ENCODE measurements at regions not wholly inside any gene's neighbourhood (a gene's known extent, or its start where the extent isn't known, plus 50 kb on each side); places are given as distances from the start of the nearest gene placed in this dataset.

DNA sequence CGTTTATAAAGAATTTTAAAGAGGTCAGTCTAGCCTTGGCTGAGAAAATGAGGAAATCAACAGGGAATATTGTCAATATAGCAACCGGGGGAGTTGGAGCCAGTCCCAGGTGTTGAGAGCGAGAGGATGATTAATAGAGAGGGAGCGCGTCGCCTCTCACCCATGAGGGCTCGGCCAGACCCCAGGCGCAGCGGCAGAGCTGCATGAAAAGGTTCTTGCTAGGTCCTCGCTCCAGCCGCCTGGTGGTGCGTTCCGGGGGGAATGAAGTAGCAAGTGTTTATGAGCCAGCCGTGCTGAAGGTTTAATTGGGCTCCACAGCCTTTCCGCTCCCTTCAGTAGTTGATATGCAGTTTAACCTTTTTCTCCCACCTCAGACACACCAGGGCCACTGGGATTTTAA lies 167.3 kb upstream of the IRX1 start:
- Histone ChIP-seq H3K27ac (no peak overlapping the region), H3K9me3 (peaks cover 0 to 4% (median 0%) of the 10 kb centered on the region in 4 donors), H3K27me3 (no peaks in the 10 kb centered on the region), H3K36me3 (no peaks in the 10 kb centered on the region), H3K4me1 (peaks cover 0 to 10% (median 0%) of the 10 kb centered on the region in 4 donors), H3K4me3 (no peak overlapping the region)
- 5 to 7% methylated on average over 15 of the region's 15 CpGs for WGBS, 2 donors
- no peak for DNase-seq (ENCODE audit: low spot score in 2 of 2)
- TF ChIP-seq, protein P1, sequence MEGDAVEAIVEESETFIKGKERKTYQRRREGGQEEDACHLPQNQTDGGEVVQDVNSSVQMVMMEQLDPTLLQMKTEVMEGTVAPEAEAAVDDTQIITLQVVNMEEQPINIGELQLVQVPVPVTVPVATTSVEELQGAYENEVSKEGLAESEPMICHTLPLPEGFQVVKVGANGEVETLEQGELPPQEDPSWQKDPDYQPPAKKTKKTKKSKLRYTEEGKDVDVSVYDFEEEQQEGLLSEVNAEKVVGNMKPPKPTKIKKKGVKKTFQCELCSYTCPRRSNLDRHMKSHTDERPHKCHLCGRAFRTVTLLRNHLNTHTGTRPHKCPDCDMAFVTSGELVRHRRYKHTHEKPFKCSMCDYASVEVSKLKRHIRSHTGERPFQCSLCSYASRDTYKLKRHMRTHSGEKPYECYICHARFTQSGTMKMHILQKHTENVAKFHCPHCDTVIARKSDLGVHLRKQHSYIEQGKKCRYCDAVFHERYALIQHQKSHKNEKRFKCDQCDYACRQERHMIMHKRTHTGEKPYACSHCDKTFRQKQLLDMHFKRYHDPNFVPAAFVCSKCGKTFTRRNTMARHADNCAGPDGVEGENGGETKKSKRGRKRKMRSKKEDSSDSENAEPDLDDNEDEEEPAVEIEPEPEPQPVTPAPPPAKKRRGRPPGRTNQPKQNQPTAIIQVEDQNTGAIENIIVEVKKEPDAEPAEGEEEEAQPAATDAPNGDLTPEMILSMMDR (IDR thresholded peaks at IDR 0.05): no peak
- TF ChIP-seq POLR2A (IDR thresholded peaks at IDR 0.05): no peak
- TF ChIP-seq EP300 (IDR thresholded peaks at IDR 0.05): no peak

DNA sequence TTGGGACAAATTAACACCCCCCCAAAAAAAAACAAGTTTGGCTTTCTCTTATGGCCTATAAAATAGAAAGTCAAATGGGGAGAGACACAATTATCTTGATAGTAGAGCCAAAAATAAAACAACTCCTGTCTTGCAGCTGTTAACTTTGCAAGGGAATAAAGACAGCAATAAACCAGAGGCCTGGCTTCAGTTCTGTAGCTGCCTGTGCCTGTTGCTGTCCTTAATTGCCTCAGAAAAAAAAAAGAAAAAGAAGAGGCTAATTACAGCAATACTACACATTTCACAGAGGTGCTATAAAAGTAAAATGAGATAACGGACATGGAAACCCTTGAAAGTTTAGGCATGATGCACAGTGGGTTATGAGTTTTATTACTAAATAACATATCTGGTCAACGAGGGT lies 170.7 kb upstream of the IRX1 start:
- 10 to 34% methylated on average over 2 of the region's 2 CpGs for WGBS, 2 donors

GRCh38 chr5:3417376-3417943 lies 178.2 kb upstream of the IRX1 start:
- no peaks in the 10 kb centered on the region for H3K27me3 ChIP-seq
- WGBS, 2 donors: 77 to 79% methylated on average over 11 to 17 of the region's 17 CpGs
- no peak overlapping the region for H3K27ac ChIP-seq
- no peak overlapping the region for H3K4me3 ChIP-seq
- DNase-seq (ENCODE audit: low spot score in 2 of 2): no peak
- no peaks in the 10 kb centered on the region for H3K36me3 ChIP-seq
- TF ChIP-seq POLR2A (IDR thresholded peaks at IDR 0.05): no peak
- no peak for TF ChIP-seq EP300 (IDR thresholded peaks at IDR 0.05)
- TF ChIP-seq, protein P1 (IDR thresholded peaks at IDR 0.05): no peak
- peaks cover 0 to 12% (median 0%) of the 10 kb centered on the region in 4 donors for H3K9me3 ChIP-seq
- no peaks in the 10 kb centered on the region for H3K4me1 ChIP-seq

More for the DNA sequence above, 170.7 kb upstream of the IRX1 start:
- Histone ChIP-seq H3K27me3 (no peaks in the 10 kb centered on the region), H3K4me3 (no peak overlapping the region), H3K4me1 (peaks cover 0 to 10% (median 0%) of the 10 kb centered on the region in 4 donors), H3K27ac (no peak overlapping the region), H3K9me3 (peaks cover 0 to 14% (median 0%) of the 10 kb centered on the region in 4 donors), H3K36me3 (no peaks in the 10 kb centered on the region)
- TF ChIP-seq EP300 (IDR thresholded peaks at IDR 0.05): no peak
- TF ChIP-seq, protein P1 (IDR thresholded peaks at IDR 0.05): no peak
- no peak for TF ChIP-seq POLR2A (IDR thresholded peaks at IDR 0.05)
- DNase-seq (ENCODE audit: low spot score in 2 of 2): no peak

DNA sequence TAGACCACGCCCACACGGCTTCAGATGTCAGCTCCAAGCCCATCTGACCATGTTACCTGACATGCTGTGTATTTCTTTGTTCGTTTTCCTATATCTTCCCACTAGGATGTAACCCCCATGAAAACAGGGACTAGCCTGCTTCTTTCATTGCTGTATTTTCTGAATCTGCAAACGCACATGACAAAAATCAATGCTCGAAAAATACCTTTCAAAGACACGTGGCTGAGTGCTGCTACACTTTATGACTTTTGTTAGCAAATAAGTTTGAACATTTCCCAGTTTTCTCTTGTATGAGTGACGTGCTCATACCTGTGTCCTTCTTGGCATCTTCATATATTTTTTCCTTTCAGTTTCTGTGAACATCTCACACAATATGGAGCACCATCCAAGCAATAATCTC lies 181.3 kb upstream of the IRX1 start:
- H3K27ac ChIP-seq: no peak overlapping the region
- peaks cover 0 to 20% (median 0%) of the 10 kb centered on the region in 4 donors for H3K9me3 ChIP-seq
- no peaks in the 10 kb centered on the region for H3K4me1 ChIP-seq
- TF ChIP-seq, protein P1 (IDR thresholded peaks at IDR 0.05): no peak
- TF ChIP-seq POLR2A (IDR thresholded peaks at IDR 0.05): no peak
- TF ChIP-seq EP300 (IDR thresholded peaks at IDR 0.05): no peak
- WGBS, 2 donors: 63% methylated on average over 7 of the region's 7 CpGs
- no peaks in the 10 kb centered on the region for H3K36me3 ChIP-seq
- no peaks in the 10 kb centered on the region for H3K27me3 ChIP-seq
- DNase-seq (ENCODE audit: low spot score in 2 of 2): no peak
- no peak overlapping the region for H3K4me3 ChIP-seq

GRCh38 chr5:3412146-3412545 lies 183.5 kb upstream of the IRX1 start:
- Histone ChIP-seq H3K4me3 (no peak overlapping the region), H3K4me1 (no peaks in the 10 kb centered on the region), H3K9me3 (peaks cover 0 to 23% (median 0%) of the 10 kb centered on the region in 4 donors), H3K36me3 (no peaks in the 10 kb centered on the region), H3K27me3 (no peaks in the 10 kb centered on the region), H3K27ac (no peak overlapping the region)
- TF ChIP-seq EP300 (IDR thresholded peaks at IDR 0.05) (no peak), POLR2A (IDR thresholded peaks at IDR 0.05) (no peak)
- TF ChIP-seq, protein P1 (IDR thresholded peaks at IDR 0.05): no peak
- no peak for DNase-seq (ENCODE audit: low spot score in 2 of 2)
- WGBS, 2 donors: 86 to 90% methylated on average over 1 of the region's 1 CpG

All from tibial nerve (tissue), 4 donors.